Endothelial cell (in vitro differentiated cells): ENCODE measurements at regions not wholly inside any gene's neighbourhood (a gene's known extent, or its start where the extent isn't known, plus 50 kb on each side); places are given as distances from the start of the nearest gene placed in this dataset.

Source experiments
- DNase-seq: peaks from one replicate; pipeline ENCODE4 v3.0.0; 2021; ENCODE audit warnings: low spot score
- H3K27ac Mint-ChIP-seq: one replicate; pipeline ENCODE4 v1.8.0; 2021; ENCODE audit warnings: mixed read lengths, inconsistent platforms; ENCODE audit not compliant: unreplicated experiment
- H3K27me3 Mint-ChIP-seq: one replicate; pipeline ENCODE4 v1.8.0; 2021; ENCODE audit warnings: mild to moderate bottlenecking, moderate library complexity, mixed read lengths, inconsistent platforms; ENCODE audit not compliant: unreplicated experiment
- H3K36me3 Mint-ChIP-seq: one replicate; pipeline ENCODE4 v1.8.0; 2021; ENCODE audit warnings: mild to moderate bottlenecking, low read depth, mixed read lengths, inconsistent platforms; ENCODE audit not compliant: unreplicated experiment
- H3K4me1 Mint-ChIP-seq: one replicate; pipeline ENCODE4 v1.8.0; 2021; ENCODE audit warnings: mild to moderate bottlenecking, mixed read lengths, inconsistent platforms; ENCODE audit not compliant: unreplicated experiment
- H3K4me3 Mint-ChIP-seq: one replicate; pipeline ENCODE4 v1.8.0; 2021; ENCODE audit warnings: mild to moderate bottlenecking, mixed read lengths, inconsistent platforms; ENCODE audit not compliant: unreplicated experiment
- H3K9me3 Mint-ChIP-seq: one replicate; pipeline ENCODE4 v1.8.0; 2021; ENCODE audit warnings: mixed read lengths, inconsistent platforms; ENCODE audit not compliant: unreplicated experiment
- TF ChIP-seq, protein P1 (sequence below): fragments of 200-600 bp; sonication (generic); IDR thresholded peaks from one replicate; pipeline ENCODE4 v1.5.0; 2021; ENCODE audit warnings: antibody characterized with exemption; ENCODE audit not compliant: unreplicated experiment

DNA sequence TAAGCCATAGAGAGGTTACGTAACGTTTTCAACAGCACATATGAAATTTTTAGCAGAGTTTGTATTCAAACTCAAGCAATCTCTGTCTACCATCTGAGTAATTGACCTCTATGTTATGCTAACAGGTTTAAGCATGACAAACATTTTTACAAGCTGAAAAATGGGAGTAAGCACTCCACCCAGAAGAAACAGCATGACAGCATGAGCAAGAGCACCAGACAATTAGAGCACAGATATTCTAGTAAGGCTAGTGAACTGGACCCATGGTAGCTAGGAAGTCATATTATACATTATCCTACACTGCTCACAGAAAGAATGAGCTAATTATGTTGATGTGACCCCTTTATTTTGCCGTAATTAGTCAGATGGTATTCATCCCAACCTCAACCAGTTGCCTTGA lies 200.5 kb downstream of the PABPC4L start:
- no peaks in the 10 kb centered on the region for H3K9me3 Mint-ChIP-seq
- H3K4me1 Mint-ChIP-seq, result no peaks in the 10 kb centered on the region
- no peak overlapping the region for H3K27ac Mint-ChIP-seq
- no peaks in the 10 kb centered on the region for H3K36me3 Mint-ChIP-seq
- no peak for DNase-seq
- TF ChIP-seq, protein P1, sequence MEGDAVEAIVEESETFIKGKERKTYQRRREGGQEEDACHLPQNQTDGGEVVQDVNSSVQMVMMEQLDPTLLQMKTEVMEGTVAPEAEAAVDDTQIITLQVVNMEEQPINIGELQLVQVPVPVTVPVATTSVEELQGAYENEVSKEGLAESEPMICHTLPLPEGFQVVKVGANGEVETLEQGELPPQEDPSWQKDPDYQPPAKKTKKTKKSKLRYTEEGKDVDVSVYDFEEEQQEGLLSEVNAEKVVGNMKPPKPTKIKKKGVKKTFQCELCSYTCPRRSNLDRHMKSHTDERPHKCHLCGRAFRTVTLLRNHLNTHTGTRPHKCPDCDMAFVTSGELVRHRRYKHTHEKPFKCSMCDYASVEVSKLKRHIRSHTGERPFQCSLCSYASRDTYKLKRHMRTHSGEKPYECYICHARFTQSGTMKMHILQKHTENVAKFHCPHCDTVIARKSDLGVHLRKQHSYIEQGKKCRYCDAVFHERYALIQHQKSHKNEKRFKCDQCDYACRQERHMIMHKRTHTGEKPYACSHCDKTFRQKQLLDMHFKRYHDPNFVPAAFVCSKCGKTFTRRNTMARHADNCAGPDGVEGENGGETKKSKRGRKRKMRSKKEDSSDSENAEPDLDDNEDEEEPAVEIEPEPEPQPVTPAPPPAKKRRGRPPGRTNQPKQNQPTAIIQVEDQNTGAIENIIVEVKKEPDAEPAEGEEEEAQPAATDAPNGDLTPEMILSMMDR, result no peak
- H3K27me3 Mint-ChIP-seq, result no peaks in the 10 kb centered on the region
- no peak overlapping the region for H3K4me3 Mint-ChIP-seq

GRCh38 chr4:133997436-133997835 lies 204.2 kb downstream of the PABPC4L start:
- Mint-ChIP-seq H3K4me3 (no peak overlapping the region), H3K9me3 (no peaks in the 10 kb centered on the region), H3K27me3 (no peaks in the 10 kb centered on the region), H3K4me1 (no peaks in the 10 kb centered on the region), H3K27ac (no peak overlapping the region), H3K36me3 (no peaks in the 10 kb centered on the region)
- TF ChIP-seq, protein P1, result no peak
- DNase-seq, result no peak

GRCh38 chr4:133996431-133997121 lies 205.0 kb downstream of the PABPC4L start:
- DNase-seq, result no peak
- no peaks in the 10 kb centered on the region for H3K4me1 Mint-ChIP-seq
- TF ChIP-seq, protein P1, result no peak
- H3K4me3 Mint-ChIP-seq, result no peak overlapping the region
- no peak overlapping the region for H3K27ac Mint-ChIP-seq
- H3K36me3 Mint-ChIP-seq, result no peaks in the 10 kb centered on the region
- no peaks in the 10 kb centered on the region for H3K9me3 Mint-ChIP-seq
- no peaks in the 10 kb centered on the region for H3K27me3 Mint-ChIP-seq

- H3K27ac Mint-ChIP-seq, result no peak overlapping the region
- TF ChIP-seq, protein P1, result no peak
- peaks cover 6% of the 10 kb centered on the region for H3K9me3 Mint-ChIP-seq
- DNase-seq, result no peak
- no peaks in the 10 kb centered on the region for H3K27me3 Mint-ChIP-seq
- H3K4me1 Mint-ChIP-seq, result no peaks in the 10 kb centered on the region
- H3K36me3 Mint-ChIP-seq, result no peaks in the 10 kb centered on the region
- H3K4me3 Mint-ChIP-seq, result no peak overlapping the region
Measured at GRCh38 chr4:133995243-133995960, 206.2 kb downstream of the PABPC4L start.
